Hepatic stellate cell (primary cell): ENCODE measurements at regions not wholly inside any gene's neighbourhood (a gene's known extent, or its start where the extent isn't known, plus 50 kb on each side); places are given as distances from the start of the nearest gene placed in this dataset.

Experiments used
- DNase-seq: peaks from one replicate; pipeline ENCODE4 v3.0.0; 2011; ENCODE audit warnings: low spot score

- DNase-seq: no peak
These were observed 131.4 kb upstream of the UBASH3B start for GRCh38 chr11:122523846-122524805.

- no peak for DNase-seq
These were observed 133.9 kb upstream of the UBASH3B start for GRCh38 chr11:122521626-122522025.

GRCh38 chr11:122517403-122518379 is 137.8 kb upstream of the UBASH3B start:
- no peak for DNase-seq

GRCh38 chr11:122516686-122517085 is 138.8 kb upstream of the UBASH3B start:
- no peak for DNase-seq

GRCh38 chr11:122513997-122514396 is 141.5 kb upstream of the UBASH3B start:
- no peak for DNase-seq

GRCh38 chr11:122513328-122513727 is 142.2 kb upstream of the UBASH3B start:
- DNase-seq: no peak

GRCh38 chr11:122512688-122513087 is 142.8 kb upstream of the UBASH3B start:
- no peak for DNase-seq

- DNase-seq: no peak
These were observed 145.6 kb upstream of the UBASH3B start for GRCh38 chr11:122509899-122510298.

- no peak for DNase-seq
These were observed 146.4 kb upstream of the UBASH3B start for GRCh38 chr11:122509091-122509490.

- peak; percentile 82 for DNase-seq
These were observed 150.1 kb upstream of the UBASH3B start for GRCh38 chr11:122505304-122506006.

GRCh38 chr11:122494221-122494620 is 161.3 kb upstream of the UBASH3B start:
- DNase-seq: no peak

GRCh38 chr11:122491509-122491908 is 164.0 kb upstream of the UBASH3B start:
- DNase-seq: no peak

- no peak for DNase-seq
These were observed 166.4 kb upstream of the UBASH3B start for GRCh38 chr11:122488892-122489706.

- no peak for DNase-seq
These were observed 167.9 kb upstream of the UBASH3B start for GRCh38 chr11:122487669-122488068.

- no peak for DNase-seq
These were observed 168.6 kb upstream of the UBASH3B start for GRCh38 chr11:122486793-122487495.

- no peak for DNase-seq
These were observed 176.5 kb upstream of the UBASH3B start for GRCh38 chr11:122478986-122479385.

GRCh38 chr11:122468965-122469364 is 186.6 kb upstream of the UBASH3B start:
- no peak for DNase-seq

- DNase-seq: no peak
These were observed 192.0 kb upstream of the UBASH3B start for GRCh38 chr11:122463530-122463929.

GRCh38 chr11:122459064-122459463 is 196.5 kb upstream of the UBASH3B start:
- no peak for DNase-seq

- DNase-seq: no peak
These were observed 201.9 kb upstream of the UBASH3B start for GRCh38 chr11:122453586-122453985.
